ENCODE measurements at regions not wholly inside any gene's neighbourhood (a gene's known extent, or its start where the extent isn't known, plus 50 kb on each side); places are given as distances from the start of the nearest gene placed in this dataset.

DNA sequence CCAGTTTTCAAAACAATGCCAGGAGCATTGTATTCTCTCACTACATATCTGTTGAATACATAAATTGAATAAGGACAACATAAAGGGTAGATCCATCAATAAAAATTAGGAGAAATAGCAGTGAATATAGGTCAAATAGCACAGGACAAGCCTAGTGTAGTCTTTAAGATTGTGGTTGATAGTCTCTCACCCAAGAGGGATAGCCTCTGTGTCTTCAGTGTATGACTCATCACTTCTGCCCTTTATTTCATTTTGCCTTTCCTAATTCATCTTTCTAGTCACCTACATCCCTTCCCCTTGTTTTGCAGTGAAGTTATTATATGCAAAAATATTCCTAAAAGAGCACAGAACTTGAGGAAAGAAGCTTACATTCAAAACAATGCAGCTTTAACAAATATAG is 335.0 kb upstream of the TUSC1 start:
- TF ChIP-seq CTCF (IDR thresholded peaks at IDR 0.05): no peak
- Histone ChIP-seq H3K27me3 (no peaks in the 10 kb centered on the region), H3K4me1 (no peaks in the 10 kb centered on the region), H3K27ac (no peak overlapping the region), H3K36me3 (no peaks in the 10 kb centered on the region), H3K9me3 (peaks cover 0 to 18% (median 0%) of the 10 kb centered on the region in 11 donors), H3K4me3 (no peak overlapping the region)
- intact Hi-C loops (cut with DNase I): no loop called here
- DNase-seq (no peak), ATAC-seq (no peak)

DNA sequence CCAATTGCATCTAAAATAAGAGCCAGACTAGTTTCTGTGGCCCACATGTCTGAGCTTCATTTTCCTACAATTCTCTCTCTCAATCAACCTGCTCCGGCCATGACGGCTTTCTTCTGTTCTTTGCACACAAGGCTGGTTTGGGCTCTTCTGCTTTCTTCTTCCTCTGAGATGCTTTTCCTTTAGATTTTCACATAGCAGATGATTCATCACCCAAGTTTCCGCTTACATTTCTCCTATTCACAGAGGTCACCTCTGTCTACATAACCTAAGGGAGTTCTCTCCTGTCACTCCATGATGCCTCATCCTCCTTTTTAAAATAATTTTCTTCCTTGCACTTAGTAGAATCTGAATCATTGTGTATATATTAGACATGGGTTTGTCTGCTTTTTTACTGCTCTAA is 334.6 kb upstream of the TUSC1 start:
- intact Hi-C loops (cut with DNase I): no loop called here
- no peaks in the 10 kb centered on the region for H3K27me3 ChIP-seq
- no peak overlapping the region for H3K27ac ChIP-seq
- WGBS, 2 donors: 88 to 91% methylated on average over 3 of the region's 3 CpGs
- no peak overlapping the region for H3K4me3 ChIP-seq
- TF ChIP-seq CTCF (IDR thresholded peaks at IDR 0.05): no peak
- H3K4me1 ChIP-seq: no peaks in the 10 kb centered on the region
- DNase-seq (no peak), ATAC-seq (no peak)
- H3K9me3 ChIP-seq: peaks cover 0 to 14% (median 0%) of the 10 kb centered on the region in 11 donors
- no peaks in the 10 kb centered on the region for H3K36me3 ChIP-seq

DNA sequence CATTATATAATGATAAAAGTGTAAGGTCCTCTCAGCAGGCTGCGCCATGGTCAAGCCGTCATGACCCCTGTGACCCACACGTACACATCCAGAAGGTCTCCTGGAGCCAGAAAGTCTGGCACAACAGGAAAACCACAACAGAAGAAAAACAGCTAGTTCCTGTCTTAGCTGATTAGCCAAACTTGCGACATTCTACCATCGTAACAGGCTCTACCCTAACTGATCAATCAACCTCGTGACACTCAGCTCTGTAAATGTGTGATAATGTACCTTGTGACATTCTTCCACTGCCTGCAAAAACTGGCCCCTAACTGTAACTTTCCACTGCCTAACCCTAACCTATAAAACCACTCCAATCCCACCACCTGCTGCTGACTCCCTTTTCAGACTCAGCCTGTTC is 316.4 kb upstream of the TUSC1 start:
- WGBS, 2 donors: 57 to 59% methylated on average over 6 of the region's 6 CpGs
- intact Hi-C loops (cut with DNase I): no loop called here
- Histone ChIP-seq H3K27ac (no peak overlapping the region), H3K4me3 (no peak overlapping the region), H3K36me3 (no peaks in the 10 kb centered on the region), H3K4me1 (no peaks in the 10 kb centered on the region), H3K9me3 (peaks cover 0 to 64% (median 7%) of the 10 kb centered on the region in 11 donors), H3K27me3 (no peaks in the 10 kb centered on the region)
- DNase-seq (no peak), ATAC-seq (no peak)
- TF ChIP-seq CTCF (IDR thresholded peaks at IDR 0.05): no peak

DNA sequence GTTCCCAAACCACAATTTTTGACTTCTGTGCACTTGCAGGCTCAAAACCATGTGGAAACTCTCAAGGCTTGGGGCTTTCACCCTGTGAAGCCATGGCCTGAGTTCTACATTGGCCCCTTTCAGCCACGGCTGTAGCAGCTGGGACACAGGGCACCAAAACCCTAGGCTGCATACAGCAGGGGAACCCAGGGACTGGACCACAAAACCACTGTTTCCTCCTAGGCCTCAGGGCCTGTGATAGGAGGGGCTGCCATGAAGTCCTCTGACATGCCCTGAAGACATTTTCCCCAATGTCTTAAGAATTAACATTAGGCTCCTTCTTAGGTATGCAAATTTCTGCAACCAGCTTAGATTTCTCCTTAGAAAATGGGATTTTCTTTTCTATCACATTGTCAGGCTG is 312.1 kb upstream of the TUSC1 start:
- no peak for TF ChIP-seq CTCF (IDR thresholded peaks at IDR 0.05)
- no peaks in the 10 kb centered on the region for H3K36me3 ChIP-seq
- no peaks in the 10 kb centered on the region for H3K27me3 ChIP-seq
- H3K27ac ChIP-seq: no peak overlapping the region
- intact Hi-C loops (cut with DNase I): no loop called here
- WGBS, 2 donors: 54 to 69% methylated on average over 1 of the region's 1 CpG
- H3K4me3 ChIP-seq: no peak overlapping the region
- DNase-seq (no peak), ATAC-seq (no peak)
- no peaks in the 10 kb centered on the region for H3K4me1 ChIP-seq
- peaks cover 0 to 88% (median 7%) of the 10 kb centered on the region in 11 donors for H3K9me3 ChIP-seq

- no peak overlapping the region for H3K4me3 ChIP-seq
- intact Hi-C loops (cut with DNase I): no loop called here
- ATAC-seq (no peak), DNase-seq (no peak)
- 88 to 91% methylated on average over 1 of the region's 1 CpG for WGBS, 2 donors
- no peaks in the 10 kb centered on the region for H3K27me3 ChIP-seq
- no peak for TF ChIP-seq CTCF (IDR thresholded peaks at IDR 0.05)
- no peaks in the 10 kb centered on the region for H3K4me1 ChIP-seq
- H3K36me3 ChIP-seq: no peaks in the 10 kb centered on the region
- H3K27ac ChIP-seq: no peak overlapping the region
- peaks cover 0 to 16% (median 8%) of the 10 kb centered on the region in 11 donors for H3K9me3 ChIP-seq
These were observed 297.4 kb upstream of the TUSC1 start for GRCh38 chr9:25975667-25976066.
